ENCODE measurements at regions not wholly inside any gene's neighbourhood (a gene's known extent, or its start where the extent isn't known, plus 50 kb on each side); places are given as distances from the start of the nearest gene placed in this dataset.

DNA sequence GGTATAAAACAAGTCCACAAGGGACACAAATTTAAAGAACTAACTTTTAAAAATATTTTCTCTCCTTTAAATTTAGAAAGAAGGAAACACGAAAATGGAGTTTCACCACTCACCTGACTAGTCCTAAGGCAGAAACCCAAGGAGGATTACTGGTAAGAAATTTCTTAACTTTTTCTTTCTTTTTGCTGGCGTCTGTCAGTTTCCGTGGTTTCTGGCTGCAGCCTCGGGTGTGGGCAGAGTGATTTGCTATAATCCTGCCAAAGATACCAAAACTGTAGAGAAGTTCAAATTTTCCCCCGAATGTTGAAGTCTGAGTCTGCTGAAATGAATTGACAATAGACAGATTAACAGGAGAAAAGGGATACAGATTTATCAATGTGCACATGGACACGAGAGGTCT, 843.6 kb upstream of the ALCAM start:
- TF ChIP-seq, protein P1, sequence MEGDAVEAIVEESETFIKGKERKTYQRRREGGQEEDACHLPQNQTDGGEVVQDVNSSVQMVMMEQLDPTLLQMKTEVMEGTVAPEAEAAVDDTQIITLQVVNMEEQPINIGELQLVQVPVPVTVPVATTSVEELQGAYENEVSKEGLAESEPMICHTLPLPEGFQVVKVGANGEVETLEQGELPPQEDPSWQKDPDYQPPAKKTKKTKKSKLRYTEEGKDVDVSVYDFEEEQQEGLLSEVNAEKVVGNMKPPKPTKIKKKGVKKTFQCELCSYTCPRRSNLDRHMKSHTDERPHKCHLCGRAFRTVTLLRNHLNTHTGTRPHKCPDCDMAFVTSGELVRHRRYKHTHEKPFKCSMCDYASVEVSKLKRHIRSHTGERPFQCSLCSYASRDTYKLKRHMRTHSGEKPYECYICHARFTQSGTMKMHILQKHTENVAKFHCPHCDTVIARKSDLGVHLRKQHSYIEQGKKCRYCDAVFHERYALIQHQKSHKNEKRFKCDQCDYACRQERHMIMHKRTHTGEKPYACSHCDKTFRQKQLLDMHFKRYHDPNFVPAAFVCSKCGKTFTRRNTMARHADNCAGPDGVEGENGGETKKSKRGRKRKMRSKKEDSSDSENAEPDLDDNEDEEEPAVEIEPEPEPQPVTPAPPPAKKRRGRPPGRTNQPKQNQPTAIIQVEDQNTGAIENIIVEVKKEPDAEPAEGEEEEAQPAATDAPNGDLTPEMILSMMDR (IDR thresholded peaks at IDR 0.05): no peak
- TF ChIP-seq POLR2A (IDR thresholded peaks at IDR 0.05): no peak
